ENCODE measurements at regions not wholly inside any gene's neighbourhood (a gene's known extent, or its start where the extent isn't known, plus 50 kb on each side); places are given as distances from the start of the nearest gene placed in this dataset.
"Not testable (repeated sequence)": the region's sequence is repeated elsewhere in the genome, so short reads cannot be mapped to it uniquely, and the experiment has no call there.

DNA sequence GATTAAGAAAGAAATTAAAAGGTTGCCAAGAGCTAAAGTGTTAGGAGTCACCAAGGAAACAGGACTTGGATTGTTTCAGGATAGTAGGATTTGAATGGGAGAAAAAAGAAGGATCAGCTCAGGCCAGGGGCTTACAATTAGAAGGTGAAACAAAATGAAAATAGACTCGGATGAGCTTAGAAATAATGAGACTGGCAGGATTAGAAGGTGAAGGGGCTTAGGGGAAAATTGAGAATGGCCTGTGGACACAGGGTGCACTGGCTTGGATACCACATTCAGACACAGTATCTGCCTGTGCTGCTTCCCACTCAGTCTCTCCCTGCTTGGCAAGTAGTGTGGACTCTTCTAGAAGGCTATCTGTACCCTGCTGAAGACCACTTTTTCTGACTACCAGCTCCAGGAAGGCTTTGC lies 206.1 kb upstream of the ATP10A start:
- no peak for DNase-seq

DNA sequence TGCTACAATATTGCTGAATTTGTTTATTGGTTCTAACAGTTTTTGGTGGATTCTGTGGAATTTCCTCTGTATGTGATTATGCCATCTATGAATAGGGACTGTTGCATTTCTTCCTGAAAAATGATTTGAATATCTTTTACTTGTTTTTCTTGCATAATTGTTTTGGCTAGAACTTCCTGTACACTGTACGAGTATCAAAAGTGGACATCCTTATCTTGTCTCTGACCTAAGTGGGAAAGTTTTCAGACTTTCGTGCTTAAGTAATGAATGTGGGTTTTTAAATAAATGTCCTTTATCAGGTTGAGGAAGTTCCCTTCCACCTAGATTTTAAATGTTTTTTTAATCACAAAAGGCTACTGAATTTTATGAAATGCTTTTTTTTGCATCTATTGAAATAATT lies 203.8 kb upstream of the ATP10A start:
- DNase-seq: no peak

DNA sequence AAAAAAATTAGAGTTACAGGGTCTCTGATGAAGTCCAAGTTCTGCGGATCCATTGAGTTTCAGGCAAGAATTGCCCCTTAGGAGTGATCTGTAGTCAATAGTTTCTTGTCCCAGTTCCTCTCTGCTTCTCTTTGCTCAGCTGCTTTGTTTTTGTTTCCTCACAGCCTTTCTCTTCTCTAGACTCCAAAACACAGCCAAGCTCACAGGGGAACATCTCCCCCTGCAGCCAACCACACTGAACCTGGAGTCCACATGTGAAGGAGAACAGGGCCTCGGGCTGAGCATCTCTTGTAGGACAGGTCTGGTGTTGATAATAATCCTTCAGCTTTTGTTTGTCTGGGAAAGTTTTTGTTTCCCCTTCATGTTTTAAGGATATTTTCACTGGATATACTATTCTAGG lies 202.6 kb upstream of the ATP10A start:
- no peak for DNase-seq

- no peak for DNase-seq
Measured at GRCh38 chr15:26061248-26061647, 198.1 kb upstream of the ATP10A start.

DNA sequence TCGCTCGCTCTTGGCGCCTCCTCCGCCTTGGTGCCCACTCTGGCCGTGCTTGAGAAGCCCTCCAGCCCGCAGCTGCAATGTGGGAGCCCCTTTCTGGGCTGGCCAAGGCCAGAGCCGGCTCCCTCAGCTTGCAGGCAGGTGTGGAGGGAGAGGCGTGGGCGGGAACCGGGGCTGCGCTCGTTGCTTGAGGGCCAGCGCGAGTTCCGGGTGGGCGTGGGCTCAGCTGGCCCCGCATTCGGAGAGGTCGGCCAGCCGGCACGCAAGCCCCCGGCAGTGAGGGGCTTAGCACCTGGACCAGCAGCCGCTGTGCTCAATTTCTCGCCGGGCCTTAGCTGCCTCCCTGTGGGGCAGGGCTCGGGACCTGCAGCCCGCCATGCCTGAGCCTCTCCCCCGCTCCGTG lies 193.6 kb upstream of the ATP10A start:
- not testable (repeated sequence) for DNase-seq

- DNase-seq: no peak
Measured at GRCh38 chr15:26051761-26052675, 188.9 kb upstream of the ATP10A start.

- DNase-seq: no peak
Measured at GRCh38 chr15:26050984-26051383, 187.9 kb upstream of the ATP10A start.

DNA sequence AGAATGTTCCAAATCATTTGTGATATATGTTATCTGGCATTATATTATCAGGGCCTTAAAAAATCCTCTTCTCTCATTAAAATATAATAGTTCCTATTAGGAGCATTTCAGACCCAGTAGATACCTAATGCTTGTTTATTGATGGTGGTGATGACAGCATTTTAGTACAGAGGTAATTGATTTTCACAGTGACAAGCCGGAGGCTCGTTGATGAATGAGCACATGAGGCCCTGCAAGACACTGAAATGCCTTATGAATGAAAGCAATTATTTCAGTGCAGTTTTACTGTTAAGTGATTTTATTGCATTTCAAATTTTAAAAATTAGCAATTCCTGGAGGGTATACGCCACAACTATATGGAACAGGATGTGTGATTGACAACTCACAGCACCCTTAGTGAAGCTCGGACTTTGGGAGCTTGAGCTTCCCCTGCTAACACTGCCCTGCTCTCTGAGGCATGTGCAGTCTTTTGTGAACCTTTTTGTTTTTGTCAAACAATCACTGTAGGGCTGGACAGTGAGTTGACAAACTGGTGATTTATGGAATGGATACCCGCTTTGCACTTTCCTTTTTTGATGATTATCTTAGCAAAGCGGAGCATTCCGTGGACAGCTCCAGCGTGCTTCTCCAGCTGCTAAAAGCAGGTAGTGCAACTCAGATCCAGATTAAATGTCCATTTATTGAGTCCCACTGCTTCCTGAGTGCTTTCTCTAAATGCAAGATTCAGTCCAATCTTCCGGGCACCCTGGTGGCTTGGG lies 187.0 kb upstream of the ATP10A start:
- no peak for DNase-seq

DNA sequence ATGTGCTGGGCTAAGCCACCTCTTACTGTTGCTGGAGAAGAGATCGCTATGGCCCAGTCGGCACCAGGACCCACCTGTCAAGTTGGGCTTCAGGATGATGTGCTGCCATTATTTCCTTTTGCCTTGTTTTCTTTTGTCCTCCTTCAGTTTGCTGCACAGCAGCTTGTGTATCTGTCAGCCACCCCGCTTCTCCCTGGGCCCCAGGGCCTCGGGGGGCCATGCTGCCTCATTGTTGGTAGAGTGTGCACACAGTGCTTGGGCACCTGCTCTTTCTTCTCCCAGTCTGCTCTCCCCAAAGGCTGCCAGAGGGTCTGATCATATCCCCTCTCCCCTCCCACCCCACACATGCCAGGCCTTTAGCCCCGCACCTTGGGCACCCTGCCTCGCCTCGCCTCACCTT lies 185.5 kb upstream of the ATP10A start:
- DNase-seq: no peak

DNA sequence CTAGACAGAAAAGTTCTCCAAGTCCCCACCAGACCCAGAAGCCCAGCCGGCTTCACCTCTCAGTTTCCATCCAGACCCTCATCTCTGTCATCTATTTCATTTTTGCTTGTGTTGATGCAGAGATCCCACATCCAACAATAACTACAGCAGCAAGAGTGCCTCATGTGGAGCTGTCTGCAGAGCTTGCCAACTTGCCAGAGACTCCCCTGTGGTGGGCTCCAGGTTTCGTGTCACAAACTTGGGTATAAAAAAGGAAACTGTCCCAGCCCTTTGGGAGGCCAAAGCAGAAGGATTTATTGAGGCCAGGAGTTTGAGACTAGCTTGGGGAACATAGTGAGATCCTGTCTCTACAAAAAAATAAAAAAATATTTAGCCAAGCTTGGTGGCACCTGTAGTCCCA lies 182.4 kb upstream of the ATP10A start:
- no peak for DNase-seq

- no peak for DNase-seq
Measured at GRCh38 chr15:26043018-26043417, 179.9 kb upstream of the ATP10A start.

DNA sequence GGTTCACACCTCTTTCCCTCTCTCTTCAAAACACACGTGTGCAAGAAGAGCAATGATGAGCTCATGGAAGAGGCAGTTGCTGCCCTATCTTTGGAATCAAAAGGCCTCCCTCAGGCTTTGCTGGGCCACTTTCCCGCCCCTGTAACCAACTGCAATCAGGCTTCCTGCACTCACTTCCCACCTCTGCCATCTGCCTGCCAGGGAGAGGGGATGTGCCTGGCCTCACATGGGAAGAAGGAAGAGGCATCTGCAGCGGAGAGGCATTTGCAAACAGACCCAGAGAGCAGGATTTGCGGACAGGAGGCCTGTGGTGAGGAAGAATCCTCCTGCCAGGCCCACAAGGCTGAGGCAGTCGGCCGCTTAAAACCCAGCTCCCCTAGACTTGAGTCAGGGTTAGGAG lies 175.6 kb upstream of the ATP10A start:
- DNase-seq: no peak

- DNase-seq: no peak
Measured at GRCh38 chr15:26037369-26037768, 174.2 kb upstream of the ATP10A start.

- DNase-seq: no peak
Measured at GRCh38 chr15:26033493-26033892, 170.4 kb upstream of the ATP10A start.

- DNase-seq: no peak
Measured at GRCh38 chr15:26032162-26032846, 169.2 kb upstream of the ATP10A start.

GRCh38 chr15:26029586-26029985 lies 166.5 kb upstream of the ATP10A start:
- DNase-seq: not testable (repeated sequence)

- no peak for DNase-seq
Measured at GRCh38 chr15:26029146-26029545, 166.0 kb upstream of the ATP10A start.

DNA sequence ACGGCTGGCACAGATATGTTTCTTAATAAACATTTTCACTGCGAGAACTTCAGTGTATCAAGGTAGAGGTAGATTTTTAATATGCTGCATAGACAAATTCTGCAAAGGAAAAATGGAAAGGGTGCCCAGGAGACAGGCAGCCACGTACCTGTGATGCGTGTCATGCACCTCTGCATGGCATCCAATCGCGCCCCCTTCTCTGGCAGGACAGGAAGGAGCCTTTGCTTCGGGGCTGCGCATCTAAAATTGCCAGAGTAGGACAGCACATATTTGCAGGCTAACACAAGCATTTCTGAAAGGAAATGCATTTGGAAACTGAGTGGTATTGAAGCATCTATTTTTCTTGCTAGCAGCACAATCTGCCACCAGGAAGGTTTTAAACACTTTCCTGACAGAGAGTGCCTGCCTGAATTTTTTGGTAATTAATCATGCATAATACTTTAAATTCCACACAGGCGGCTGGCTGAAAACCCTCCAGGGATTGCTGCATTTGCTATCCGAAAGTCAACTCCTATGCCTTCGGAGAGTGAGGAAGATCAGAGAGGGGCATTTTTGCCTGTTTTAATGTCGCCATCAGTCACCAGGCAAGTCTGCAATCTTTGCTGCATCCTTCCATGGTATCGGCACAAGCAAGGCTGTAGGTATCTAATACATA lies 165.1 kb upstream of the ATP10A start:
- DNase-seq: no peak

- not testable (repeated sequence) for DNase-seq
Measured at GRCh38 chr15:26026671-26027070, 163.5 kb upstream of the ATP10A start.

DNA sequence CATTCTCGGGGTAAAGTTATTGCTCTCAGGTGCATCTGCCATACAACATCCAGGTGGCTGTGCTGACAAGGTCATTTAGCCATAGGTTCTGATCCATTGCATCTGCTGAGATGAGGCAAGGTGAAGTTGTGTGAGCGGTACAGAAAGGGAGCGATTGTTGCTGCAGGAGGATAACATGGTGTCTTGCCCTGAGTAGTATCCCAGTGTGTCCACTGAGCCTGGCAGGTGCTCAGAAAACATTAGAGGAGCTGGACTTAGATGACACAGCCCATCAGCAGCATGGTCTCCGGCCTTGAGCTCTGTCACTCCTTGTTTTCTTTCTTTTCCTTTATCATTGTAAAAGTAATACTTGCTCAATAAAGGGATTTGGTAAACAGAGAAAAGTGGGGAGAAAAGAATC lies 161.1 kb upstream of the ATP10A start:
- no peak for DNase-seq

DNA sequence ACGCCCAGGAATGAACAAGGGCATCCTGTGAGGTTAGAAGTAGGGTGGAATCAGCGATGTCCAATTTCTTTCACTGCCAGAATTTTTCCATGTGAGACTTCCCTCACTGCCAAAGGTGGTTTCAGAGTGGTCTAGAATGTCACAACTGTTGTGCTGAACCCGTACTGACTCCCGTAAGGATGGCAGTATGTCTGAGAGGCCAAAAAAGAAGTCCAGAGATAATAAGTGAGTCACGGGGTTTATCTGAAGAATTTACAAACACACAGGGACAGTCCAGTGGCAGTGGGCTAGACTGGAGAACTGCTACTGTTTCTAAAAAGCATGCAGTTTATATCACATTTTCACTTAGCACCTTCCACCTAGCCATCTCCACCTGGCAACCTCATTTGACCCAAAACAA lies 160.6 kb upstream of the ATP10A start:
- DNase-seq: no peak

- no peak for DNase-seq
Measured at GRCh38 chr15:26023231-26023630, 160.1 kb upstream of the ATP10A start.

DNA sequence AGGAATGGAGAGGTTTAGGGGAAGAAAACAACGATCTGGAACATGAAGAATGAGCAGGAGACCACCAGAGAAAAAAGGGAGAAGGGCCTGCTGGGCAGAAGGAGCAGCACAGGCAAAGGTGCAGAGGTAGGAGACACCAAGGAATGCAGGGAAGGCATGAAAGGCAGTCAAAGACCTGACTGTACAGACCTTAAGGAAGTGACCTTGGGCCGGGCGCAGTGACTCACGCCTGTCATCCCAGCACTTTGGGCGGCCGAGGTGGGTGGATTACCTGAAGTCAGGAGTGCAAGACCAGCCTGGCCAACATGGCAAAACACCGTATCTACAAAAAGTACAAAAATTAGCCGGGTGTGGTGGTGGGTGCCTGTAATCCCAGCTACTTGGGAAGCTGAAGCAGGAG lies 157.7 kb upstream of the ATP10A start:
- no peak for DNase-seq
